Activated CD8-positive, alpha-beta T cell treated with anti-CD3 and anti-CD28 coated beads, Interleukin-2, amount 10 ng/mL, durations not matched to agents 7 days and 5 days (primary cell): ENCODE measurements at regions not wholly inside any gene's neighbourhood (a gene's known extent, or its start where the extent isn't known, plus 50 kb on each side); places are given as distances from the start of the nearest gene placed in this dataset.

ENCODE experiments used
- ATAC-seq: fragments of 150-1000 bp; cut with Tn5 transposase; one replicate; pipeline ENCODE4 v1.10.0; 2021; ENCODE audit warnings: moderate library complexity
- CTCF ChIA-PET: fragments of 350-600 bp; sonication (Branson Sonifier 250); formaldehyde crosslinking; loops from one replicate; lab custom pipeline; 2021; ENCODE audit warnings: antibody characterized with exemption; lab: Charles Lee
- POLR2A ChIA-PET: fragments of 350-600 bp; sonication (Branson Sonifier 250); formaldehyde crosslinking; loops from one replicate; lab custom pipeline; 2021; ENCODE audit warnings: antibody characterized with exemption; lab: Charles Lee
- DNase-seq: peaks from one replicate; pipeline ENCODE4 v3.0.0-alpha.2; 2020
- H3K27ac Mint-ChIP-seq: one replicate; pipeline ENCODE4 v1.8.0; 2021; ENCODE audit warnings: mild to moderate bottlenecking, mixed read lengths
- H3K27me3 Mint-ChIP-seq: one replicate; pipeline ENCODE4 v1.8.0; 2021; ENCODE audit warnings: low read depth, mixed read lengths
- H3K36me3 Mint-ChIP-seq: one replicate; pipeline ENCODE4 v1.8.0; 2021; ENCODE audit warnings: low read depth, mixed read lengths
- H3K4me1 Mint-ChIP-seq: one replicate; pipeline ENCODE4 v1.8.0; 2021; ENCODE audit warnings: low read depth, mixed read lengths
- H3K4me3 Mint-ChIP-seq: one replicate; pipeline ENCODE4 v1.8.0; 2021; ENCODE audit warnings: mild to moderate bottlenecking, mixed read lengths
- H3K9me3 Mint-ChIP-seq: one replicate; pipeline ENCODE4 v1.8.0; 2022; ENCODE audit warnings: mixed read lengths; ENCODE audit not compliant: insufficient read depth

- Mint-ChIP-seq H3K4me3 (no peak overlapping the region), H3K27ac (no peak overlapping the region), H3K9me3 (peaks cover 10% of the 10 kb centered on the region), H3K27me3 (no peaks in the 10 kb centered on the region), H3K36me3 (no peaks in the 10 kb centered on the region), H3K4me1 (no peaks in the 10 kb centered on the region)
- ATAC-seq (no peak), DNase-seq (no peak)
- ChIA-PET POLR2A (no interaction called here), CTCF (no interaction called here)
Measured at GRCh38 chr5:2861605-2862004, 110.1 kb upstream of the IRX2 start.

- Mint-ChIP-seq H3K27ac (no peak overlapping the region), H3K36me3 (no peaks in the 10 kb centered on the region), H3K27me3 (no peaks in the 10 kb centered on the region), H3K9me3 (peaks cover 6% of the 10 kb centered on the region), H3K4me3 (no peak overlapping the region), H3K4me1 (no peaks in the 10 kb centered on the region)
- DNase-seq (no peak), ATAC-seq (no peak)
- POLR2A ChIA-PET, result no interaction called here
- CTCF ChIA-PET, result no interaction called here
Measured at GRCh38 chr5:2860101-2860500, 108.6 kb upstream of the IRX2 start.

GRCh38 chr5:2857837-2858236, 106.4 kb upstream of the IRX2 start:
- no peaks in the 10 kb centered on the region for H3K27me3 Mint-ChIP-seq
- peaks cover 3% of the 10 kb centered on the region for H3K9me3 Mint-ChIP-seq
- no peaks in the 10 kb centered on the region for H3K36me3 Mint-ChIP-seq
- no peak for ATAC-seq
- H3K27ac Mint-ChIP-seq, result no peak overlapping the region
- H3K4me3 Mint-ChIP-seq, result no peak overlapping the region
- ChIA-PET CTCF (interaction anchor here (1.2 kb wide), 1 partner anchor 10 kb away, joined by 4 read pairs; no protein-coding TSS in a partner anchor), POLR2A (no interaction called here)
- no peaks in the 10 kb centered on the region for H3K4me1 Mint-ChIP-seq
- no peak for DNase-seq

- H3K4me3 Mint-ChIP-seq, result no peak overlapping the region
- H3K9me3 Mint-ChIP-seq, result no peaks in the 10 kb centered on the region
- CTCF ChIA-PET, result no interaction called here
- H3K36me3 Mint-ChIP-seq, result no peaks in the 10 kb centered on the region
- H3K27me3 Mint-ChIP-seq, result no peaks in the 10 kb centered on the region
- ATAC-seq (no peak), DNase-seq (no peak)
- no peaks in the 10 kb centered on the region for H3K4me1 Mint-ChIP-seq
- POLR2A ChIA-PET, result no interaction called here
- no peak overlapping the region for H3K27ac Mint-ChIP-seq
Measured at GRCh38 chr5:2856206-2856605, 104.7 kb upstream of the IRX2 start.

- no peaks in the 10 kb centered on the region for H3K9me3 Mint-ChIP-seq
- POLR2A ChIA-PET, result no interaction called here
- H3K36me3 Mint-ChIP-seq, result no peaks in the 10 kb centered on the region
- H3K27me3 Mint-ChIP-seq, result no peaks in the 10 kb centered on the region
- H3K27ac Mint-ChIP-seq, result no peak overlapping the region
- CTCF ChIA-PET, result no interaction called here
- ATAC-seq, result no peak
- H3K4me1 Mint-ChIP-seq, result no peaks in the 10 kb centered on the region
- no peak for DNase-seq
- H3K4me3 Mint-ChIP-seq, result no peak overlapping the region
Measured at GRCh38 chr5:2852446-2852845, 101.0 kb upstream of the IRX2 start.

GRCh38 chr5:2851895-2852294, 100.4 kb upstream of the IRX2 start:
- no peak for ATAC-seq
- H3K4me3 Mint-ChIP-seq, result no peak overlapping the region
- no peaks in the 10 kb centered on the region for H3K36me3 Mint-ChIP-seq
- CTCF ChIA-PET, result no interaction called here
- H3K27ac Mint-ChIP-seq, result no peak overlapping the region
- DNase-seq, result no peak
- H3K9me3 Mint-ChIP-seq, result no peaks in the 10 kb centered on the region
- POLR2A ChIA-PET, result no interaction called here
- H3K4me1 Mint-ChIP-seq, result no peaks in the 10 kb centered on the region
- H3K27me3 Mint-ChIP-seq, result no peaks in the 10 kb centered on the region

GRCh38 chr5:2849429-2849828, 98.0 kb upstream of the IRX2 start:
- CTCF ChIA-PET, result no interaction called here
- POLR2A ChIA-PET, result no interaction called here
- Mint-ChIP-seq H3K36me3 (no peaks in the 10 kb centered on the region), H3K4me1 (no peaks in the 10 kb centered on the region), H3K27ac (no peak overlapping the region), H3K4me3 (no peak overlapping the region), H3K27me3 (no peaks in the 10 kb centered on the region), H3K9me3 (no peaks in the 10 kb centered on the region)
- DNase-seq, result no peak
- no peak for ATAC-seq

- CTCF ChIA-PET, result interaction anchor here (1.7 kb wide), 1 partner anchor 9 kb away, joined by 4 read pairs; no protein-coding TSS in a partner anchor
- Mint-ChIP-seq H3K36me3 (no peaks in the 10 kb centered on the region), H3K9me3 (no peaks in the 10 kb centered on the region), H3K4me1 (no peaks in the 10 kb centered on the region), H3K27me3 (no peaks in the 10 kb centered on the region), H3K4me3 (no peak overlapping the region), H3K27ac (no peak overlapping the region)
- ATAC-seq, result no peak
- no peak for DNase-seq
- POLR2A ChIA-PET, result no interaction called here
Measured at GRCh38 chr5:2848619-2849018, 97.1 kb upstream of the IRX2 start.

- no peaks in the 10 kb centered on the region for H3K27me3 Mint-ChIP-seq
Measured at GRCh38 chr5:2847608-2848007, 96.1 kb upstream of the IRX2 start.

GRCh38 chr5:2841208-2841607, 89.7 kb upstream of the IRX2 start:
- no peaks in the 10 kb centered on the region for H3K4me1 Mint-ChIP-seq
- ChIA-PET CTCF (no interaction called here), POLR2A (no interaction called here)
- no peaks in the 10 kb centered on the region for H3K36me3 Mint-ChIP-seq
- no peak for ATAC-seq
- no peak for DNase-seq
- no peaks in the 10 kb centered on the region for H3K27me3 Mint-ChIP-seq
- no peaks in the 10 kb centered on the region for H3K9me3 Mint-ChIP-seq
- no peak overlapping the region for H3K27ac Mint-ChIP-seq
- no peak overlapping the region for H3K4me3 Mint-ChIP-seq

More at GRCh38 chr5:2847608-2848007, 96.1 kb upstream of the IRX2 start:
- DNase-seq (no peak), ATAC-seq (no peak)
- H3K4me3 Mint-ChIP-seq, result no peak overlapping the region
- H3K27ac Mint-ChIP-seq, result no peak overlapping the region
- POLR2A ChIA-PET, result no interaction called here
- H3K36me3 Mint-ChIP-seq, result no peaks in the 10 kb centered on the region
- H3K4me1 Mint-ChIP-seq, result no peaks in the 10 kb centered on the region
- H3K9me3 Mint-ChIP-seq, result no peaks in the 10 kb centered on the region
- CTCF ChIA-PET, result interaction anchor here (1.7 kb wide), 1 partner anchor 10 kb away, joined by 4 read pairs; no protein-coding TSS in a partner anchor

GRCh38 chr5:2840372-2840915, 89.0 kb upstream of the IRX2 start:
- ATAC-seq (no peak), DNase-seq (no peak)
- Mint-ChIP-seq H3K27ac (no peak overlapping the region), H3K9me3 (peaks cover 3% of the 10 kb centered on the region), H3K36me3 (no peaks in the 10 kb centered on the region), H3K27me3 (no peaks in the 10 kb centered on the region), H3K4me1 (no peaks in the 10 kb centered on the region), H3K4me3 (no peak overlapping the region)
- ChIA-PET CTCF (no interaction called here), POLR2A (no interaction called here)

- Mint-ChIP-seq H3K27me3 (no peaks in the 10 kb centered on the region), H3K9me3 (peaks cover 3% of the 10 kb centered on the region), H3K4me1 (no peaks in the 10 kb centered on the region), H3K27ac (no peak overlapping the region), H3K4me3 (no peak overlapping the region), H3K36me3 (no peaks in the 10 kb centered on the region)
- DNase-seq (no peak), ATAC-seq (no peak)
- CTCF ChIA-PET, result no interaction called here
- POLR2A ChIA-PET, result no interaction called here
Measured at GRCh38 chr5:2836133-2836532, 84.7 kb upstream of the IRX2 start.

GRCh38 chr5:2833556-2833955, 82.1 kb upstream of the IRX2 start:
- Mint-ChIP-seq H3K27ac (no peak overlapping the region), H3K4me1 (no peaks in the 10 kb centered on the region), H3K9me3 (peaks cover 3% of the 10 kb centered on the region), H3K36me3 (no peaks in the 10 kb centered on the region), H3K4me3 (no peak overlapping the region), H3K27me3 (no peaks in the 10 kb centered on the region)
- CTCF ChIA-PET, result no interaction called here
- DNase-seq, result no peak
- POLR2A ChIA-PET, result no interaction called here
- ATAC-seq, result no peak
